Neuronal stem cell (in vitro differentiated cells): ENCODE measurements at regions not wholly inside any gene's neighbourhood (a gene's known extent, or its start where the extent isn't known, plus 50 kb on each side); places are given as distances from the start of the nearest gene placed in this dataset.

Experiments used
- DNase-seq: peaks from one replicate; pipeline ENCODE4 v3.0.0-alpha.2; 2013; ENCODE audit warnings: low spot score
- H2AFZ ChIP-seq: one replicate; pipeline ENCODE4 v1.6.1; 2013; ENCODE audit warnings: mild to moderate bottlenecking, low read length, inconsistent platforms
- H2AK5ac ChIP-seq: 2 replicates; pipeline ENCODE4 v1.6.1; 2013; ENCODE audit warnings: low read depth, mild to moderate bottlenecking, inconsistent platforms, low read length, moderate library complexity, mixed read lengths
- H2BK120ac ChIP-seq: 2 replicates; pipeline ENCODE4 v1.6.1; 2013; ENCODE audit warnings: low read depth, mild to moderate bottlenecking, inconsistent platforms, low read length, moderate library complexity, mixed read lengths
- H2BK12ac ChIP-seq: one replicate; pipeline ENCODE4 v1.6.1; 2013; ENCODE audit warnings: low read length, inconsistent platforms
- H2BK15ac ChIP-seq: 2 replicates; pipeline ENCODE4 v1.6.1; 2013; ENCODE audit warnings: mild to moderate bottlenecking, low read length, inconsistent platforms, mixed read lengths
- H2BK5ac ChIP-seq: one replicate; pipeline ENCODE4 v1.6.1; 2013; ENCODE audit warnings: inconsistent platforms, mild to moderate bottlenecking, low read length, moderate library complexity
- H3K14ac ChIP-seq: one replicate; pipeline ENCODE4 v1.6.1; 2013; ENCODE audit warnings: low read length, inconsistent platforms
- H3K18ac ChIP-seq: 2 replicates; pipeline ENCODE4 v1.6.1; 2013; ENCODE audit warnings: low read length, inconsistent platforms
- H3K23ac ChIP-seq: 2 replicates; pipeline ENCODE4 v1.6.1; 2013; ENCODE audit warnings: low read depth, mild to moderate bottlenecking, mixed read lengths, low read length, inconsistent platforms; ENCODE audit not compliant: poor library complexity
- H3K27ac ChIP-seq: replicated peaks from 3 replicates; pipeline ENCODE4 v1.5.1; 2013; ENCODE audit warnings: low read length, inconsistent platforms
- H3K27me3 ChIP-seq, 3 experiments: 2 replicates each; pipeline ENCODE4 v1.6.1; 2013; ENCODE audit warnings: low read length in 3 of 3, mild to moderate bottlenecking in 2 of 3, inconsistent platforms in 1 of 3, low read depth in 1 of 3, mixed read lengths in 1 of 3, moderate library complexity in 1 of 3; ENCODE audit not compliant: control insufficient read depth in 3 of 3, insufficient read depth in 3 of 3
- H3K36me3 ChIP-seq, 2 donors: replicated peaks in 1 of 2; 2 replicates each; pipeline ENCODE4 v1.6.1; 2013; ENCODE audit warnings: low read length in 2 of 2; ENCODE audit not compliant: control insufficient read depth in 2 of 2, insufficient read depth in 2 of 2
- H3K4ac ChIP-seq: 2 replicates; pipeline ENCODE4 v1.6.1; 2013; ENCODE audit warnings: inconsistent platforms, mild to moderate bottlenecking, low read length, moderate library complexity
- H3K4me1 ChIP-seq, 2 donors: 1 replicate in 1 of 2; 2 replicates in 1 of 2; pipeline ENCODE4 v1.6.1; 2013; ENCODE audit warnings: low read length in 2 of 2, low read depth in 1 of 2; ENCODE audit not compliant: control insufficient read depth in 2 of 2, insufficient read depth in 1 of 2
- H3K4me2 ChIP-seq: one replicate; pipeline ENCODE4 v1.6.1; 2013; ENCODE audit warnings: mild to moderate bottlenecking, low read length, inconsistent platforms; ENCODE audit not compliant: insufficient read depth, poor library complexity, severe bottlenecking
- H3K4me3 ChIP-seq, 2 donors: 2 replicates each; pipeline ENCODE4 v1.5.1; 2013; ENCODE audit warnings: low read length in 2 of 2, mild to moderate bottlenecking in 2 of 2, inconsistent platforms in 1 of 2, moderate library complexity in 1 of 2
- H3K79me1 ChIP-seq: one replicate; pipeline ENCODE4 v1.6.1; 2013; ENCODE audit warnings: low read depth, mild to moderate bottlenecking, inconsistent platforms, low read length, moderate library complexity
- H3K9ac ChIP-seq: one replicate; pipeline ENCODE4 v1.6.1; 2013; ENCODE audit warnings: mild to moderate bottlenecking, low read depth, low read length, inconsistent platforms; ENCODE audit not compliant: poor library complexity
- H3K9me3 ChIP-seq, 2 donors: replicated peaks in 1 of 2; 2 replicates each; pipeline versions ENCODE3 to v1.6.1; 2013; ENCODE audit warnings: low read length in 2 of 2, mild to moderate bottlenecking in 2 of 2, inconsistent platforms in 1 of 2, low read depth in 1 of 2, mixed read lengths in 1 of 2, moderate library complexity in 1 of 2; ENCODE audit not compliant: control insufficient read depth in 2 of 2, insufficient read depth in 1 of 2
- H4K8ac ChIP-seq: one replicate; pipeline ENCODE4 v1.6.1; 2013; ENCODE audit warnings: low read depth, mild to moderate bottlenecking, inconsistent platforms, low read length, moderate library complexity
- H4K91ac ChIP-seq: one replicate; pipeline ENCODE4 v1.6.1; 2013; ENCODE audit warnings: low read length, low read depth, mild to moderate bottlenecking, inconsistent platforms; ENCODE audit not compliant: poor library complexity
- WGBS, 2 donors: extraction: QIAGEN DNeasy Blood & Tissue Kit; methylation state at CpG; one replicate each; pipeline ENCODE4 v1.1.7; 2013; ENCODE audit warnings: missing lambda C conversion rate in 2 of 2, mixed read lengths in 1 of 2; ENCODE audit not compliant: insufficient read length in 2 of 2, insufficient replicate concordance in 1 of 2; ENCODE audit errors: extremely low coverage in 2 of 2; 5-methylcytosine and 5-hydroxymethylcytosine counted together

GRCh38 chr12:67593041-67593440 is 55.5 kb upstream of the DYRK2 start:
- Histone ChIP-seq H3K4me1 (peaks cover 0 to 2% of the 10 kb centered on the region in 2 donors), H3K18ac (no peak overlapping the region), H2BK5ac (no peak overlapping the region), H2BK120ac (no peak overlapping the region), H3K36me3 (no peaks in the 10 kb centered on the region), H2AK5ac (no peak overlapping the region), H2BK15ac (no peak overlapping the region), H3K4ac (no peak overlapping the region), H3K9ac (no peak overlapping the region), H3K4me2 (no peak overlapping the region), H4K91ac (no peak overlapping the region), H3K9me3 (peaks cover 0 to 2% of the 10 kb centered on the region in 2 donors), H3K27me3 (no peaks in the 10 kb centered on the region), H2AFZ (no peak overlapping the region), H4K8ac (no peak overlapping the region), H3K4me3 (no peak overlapping the region), H2BK12ac (no peak overlapping the region), H3K14ac (no peak overlapping the region), H3K27ac (no peak overlapping the region), H3K23ac (no peak overlapping the region), H3K79me1 (no peaks in the 10 kb centered on the region)
- DNase-seq = no peak

GRCh38 chr12:67593461-67594330 is 54.8 kb upstream of the DYRK2 start:
- H4K8ac ChIP-seq = no peak overlapping the region
- no peak overlapping the region for H2BK12ac ChIP-seq
- H3K23ac ChIP-seq = no peak overlapping the region
- H3K27ac ChIP-seq = no peak overlapping the region
- no peak overlapping the region for H2AK5ac ChIP-seq
- H3K4me1 ChIP-seq = peaks cover 0 to 2% of the 10 kb centered on the region in 2 donors
- H3K4me2 ChIP-seq = no peak overlapping the region
- H2AFZ ChIP-seq = no peak overlapping the region
- H3K4me3 ChIP-seq = no peak overlapping the region
- no peak overlapping the region for H4K91ac ChIP-seq
- H3K36me3 ChIP-seq = no peaks in the 10 kb centered on the region
- H2BK15ac ChIP-seq = no peak overlapping the region
- peaks cover 0 to 2% of the 10 kb centered on the region in 2 donors for H3K9me3 ChIP-seq
- no peaks in the 10 kb centered on the region for H3K79me1 ChIP-seq
- no peak for DNase-seq
- no peak overlapping the region for H3K4ac ChIP-seq
- H2BK120ac ChIP-seq = no peak overlapping the region
- no peak overlapping the region for H3K18ac ChIP-seq
- WGBS, 2 donors = no CpG with 5 or more reads among the region's 2 CpGs
- H3K9ac ChIP-seq = no peak overlapping the region
- H3K27me3 ChIP-seq = no peaks in the 10 kb centered on the region
- no peak overlapping the region for H3K14ac ChIP-seq
- H2BK5ac ChIP-seq = no peak overlapping the region

- Histone ChIP-seq H3K4me1 (no peaks in the 10 kb centered on the region), H3K36me3 (no peaks in the 10 kb centered on the region), H3K9ac (no peak overlapping the region), H3K9me3 (peaks cover 0 to 2% of the 10 kb centered on the region in 2 donors), H2BK12ac (no peak overlapping the region), H3K27me3 (no peaks in the 10 kb centered on the region), H2BK15ac (no peak overlapping the region), H3K4me3 (no peak overlapping the region), H3K27ac (no peak overlapping the region), H2BK5ac (no peak overlapping the region), H2AK5ac (no peak overlapping the region), H3K14ac (no peak overlapping the region), H2AFZ (no peak overlapping the region), H4K8ac (no peak overlapping the region), H3K4ac (no peak overlapping the region), H3K18ac (no peak overlapping the region), H3K23ac (no peak overlapping the region), H2BK120ac (no peak overlapping the region), H3K4me2 (no peak overlapping the region), H4K91ac (no peak overlapping the region), H3K79me1 (no peaks in the 10 kb centered on the region)
- DNase-seq = no peak
- no CpG with 5 or more reads among the region's 2 CpGs for WGBS, 2 donors
Observed at GRCh38 chr12:67594888-67595287, 53.7 kb upstream of the DYRK2 start.

GRCh38 chr12:67595365-67595764 is 53.2 kb upstream of the DYRK2 start:
- no peaks in the 10 kb centered on the region for H3K36me3 ChIP-seq
- no peaks in the 10 kb centered on the region for H3K27me3 ChIP-seq
- H3K9me3 ChIP-seq = peaks cover 0 to 2% of the 10 kb centered on the region in 2 donors
- no peak overlapping the region for H2BK12ac ChIP-seq
- H3K4ac ChIP-seq = no peak overlapping the region
- H2AFZ ChIP-seq = no peak overlapping the region
- no peaks in the 10 kb centered on the region for H3K79me1 ChIP-seq
- no peak overlapping the region for H2BK120ac ChIP-seq
- H3K18ac ChIP-seq = no peak overlapping the region
- no peak overlapping the region for H3K4me2 ChIP-seq
- no peak overlapping the region for H2BK15ac ChIP-seq
- no peak overlapping the region for H3K9ac ChIP-seq
- H4K8ac ChIP-seq = no peak overlapping the region
- no peak overlapping the region for H3K23ac ChIP-seq
- no peak overlapping the region for H3K14ac ChIP-seq
- DNase-seq = no peak
- H2BK5ac ChIP-seq = no peak overlapping the region
- H3K4me3 ChIP-seq = no peak overlapping the region
- H4K91ac ChIP-seq = no peak overlapping the region
- no peak overlapping the region for H2AK5ac ChIP-seq
- H3K27ac ChIP-seq = no peak overlapping the region
- no CpG with 5 or more reads among the region's 3 CpGs for WGBS, 2 donors
- no peaks in the 10 kb centered on the region for H3K4me1 ChIP-seq
